ENCODE measurements at regions not wholly inside any gene's neighbourhood (a gene's known extent, or its start where the extent isn't known, plus 50 kb on each side); places are given as distances from the start of the nearest gene placed in this dataset.
"Not testable (repeated sequence)": the region's sequence is repeated elsewhere in the genome, so short reads cannot be mapped to it uniquely, and the experiment has no call there.

GRCh38 chr21:14288922-14289321, 73.0 kb downstream of the RBM11 start:
- no peak overlapping the region for H3K9ac ChIP-seq (ENCODE audit: low read depth, low read length)
- no peaks in the 10 kb centered on the region for H3K36me3 ChIP-seq (ENCODE audit: insufficient read depth, low read length)
- H3K4me1 ChIP-seq (ENCODE audit: insufficient read depth, low read length): no peaks in the 10 kb centered on the region
- H3K9me3 ChIP-seq (ENCODE audit: insufficient read depth, low read depth, low read length): no peaks in the 10 kb centered on the region
- no peak overlapping the region for H3K27ac ChIP-seq (ENCODE audit: low read depth, low read length)
- no peak overlapping the region for H3K4me3 ChIP-seq (ENCODE audit: low read length)
- WGBS: 85% methylated on average over 3 of the region's 3 CpGs
- H3K27me3 ChIP-seq (ENCODE audit: insufficient read depth, low read length): no peaks in the 10 kb centered on the region

GRCh38 chr21:14285147-14285761, 69.3 kb downstream of the RBM11 start:
- no peaks in the 10 kb centered on the region for H3K36me3 ChIP-seq (ENCODE audit: insufficient read depth, low read length)
- 97% methylated on average over 1 of the region's 2 CpGs for WGBS

GRCh38 chr21:14284481-14284880, 68.5 kb downstream of the RBM11 start:
- no peaks in the 10 kb centered on the region for H3K27me3 ChIP-seq (ENCODE audit: insufficient read depth, low read length)
- 82% methylated on average over 1 of the region's 3 CpGs for WGBS
- H3K4me3 ChIP-seq (ENCODE audit: low read length): no peak overlapping the region
- H3K27ac ChIP-seq (ENCODE audit: low read depth, low read length): no peak overlapping the region
- H3K9ac ChIP-seq (ENCODE audit: low read depth, low read length): no peak overlapping the region
- no peaks in the 10 kb centered on the region for H3K9me3 ChIP-seq (ENCODE audit: insufficient read depth, low read depth, low read length)
- no peaks in the 10 kb centered on the region for H3K36me3 ChIP-seq (ENCODE audit: insufficient read depth, low read length)
- peaks cover 19% of the 10 kb centered on the region for H3K4me1 ChIP-seq (ENCODE audit: insufficient read depth, low read length)

More at GRCh38 chr21:14285147-14285761, 69.3 kb downstream of the RBM11 start:
- Histone ChIP-seq H3K9me3 (ENCODE audit: insufficient read depth, low read depth, low read length) (no peaks in the 10 kb centered on the region), H3K4me1 (ENCODE audit: insufficient read depth, low read length) (peaks cover 13% of the 10 kb centered on the region), H3K4me3 (ENCODE audit: low read length) (no peak overlapping the region), H3K27me3 (ENCODE audit: insufficient read depth, low read length) (no peaks in the 10 kb centered on the region), H3K27ac (ENCODE audit: low read depth, low read length) (no peak overlapping the region), H3K9ac (ENCODE audit: low read depth, low read length) (no peak overlapping the region)

- H3K27ac ChIP-seq (ENCODE audit: low read depth, low read length): peak overlapping the region; percentile 84; the same call in 1 of the 2 replicates
- H3K4me3 ChIP-seq (ENCODE audit: low read length): peak overlapping the region; percentile 38
- H3K4me1 ChIP-seq (ENCODE audit: insufficient read depth, low read length): peaks cover 19% of the 10 kb centered on the region
- peak overlapping the region; percentile 57 for H3K9ac ChIP-seq (ENCODE audit: low read depth, low read length)
- not testable (repeated sequence) for H3K27me3 ChIP-seq (ENCODE audit: insufficient read depth, low read length); H3K9me3 ChIP-seq (ENCODE audit: insufficient read depth, low read depth, low read length); H3K36me3 ChIP-seq (ENCODE audit: insufficient read depth, low read length)
- 2% methylated on average over 9 of the region's 11 CpGs for WGBS
Observed at GRCh38 chr21:14281188-14281900, 65.4 kb downstream of the RBM11 start.
